ENCODE measurements at regions not wholly inside any gene's neighbourhood (a gene's known extent, or its start where the extent isn't known, plus 50 kb on each side); places are given as distances from the start of the nearest gene placed in this dataset.
"Not testable (repeated sequence)": the region's sequence is repeated elsewhere in the genome, so short reads cannot be mapped to it uniquely, and the experiment has no call there.

DNA sequence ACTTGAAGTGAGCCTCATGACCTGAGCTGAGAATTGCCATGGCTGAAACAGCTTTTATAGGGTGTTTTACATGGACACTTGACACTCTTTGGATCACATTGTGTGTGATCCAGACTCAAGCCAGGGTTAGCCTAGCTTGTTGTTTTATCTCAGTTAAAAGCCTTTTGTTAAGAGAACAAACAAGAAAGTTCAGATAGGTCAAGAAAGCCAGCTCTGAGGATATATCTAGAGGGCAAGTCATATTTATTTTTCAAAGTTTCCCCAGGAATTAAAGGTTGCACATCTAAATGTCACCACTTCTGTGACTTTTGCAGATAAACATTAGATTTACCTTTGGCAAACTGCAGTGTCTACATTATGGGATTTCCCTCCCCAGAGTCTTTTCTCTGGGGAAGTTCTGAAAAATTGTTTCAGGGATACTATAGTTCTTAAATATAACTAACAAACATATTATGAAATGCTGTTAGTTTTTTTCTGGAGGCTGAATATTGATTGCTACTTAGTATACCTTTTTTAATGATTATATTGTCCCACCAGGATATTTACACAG lies 134.5 kb downstream of the C9orf152 start:
- H3K27ac ChIP-seq = no peak overlapping the region
- no peak for DNase-seq (ENCODE audit: low read depth, low spot score)

DNA sequence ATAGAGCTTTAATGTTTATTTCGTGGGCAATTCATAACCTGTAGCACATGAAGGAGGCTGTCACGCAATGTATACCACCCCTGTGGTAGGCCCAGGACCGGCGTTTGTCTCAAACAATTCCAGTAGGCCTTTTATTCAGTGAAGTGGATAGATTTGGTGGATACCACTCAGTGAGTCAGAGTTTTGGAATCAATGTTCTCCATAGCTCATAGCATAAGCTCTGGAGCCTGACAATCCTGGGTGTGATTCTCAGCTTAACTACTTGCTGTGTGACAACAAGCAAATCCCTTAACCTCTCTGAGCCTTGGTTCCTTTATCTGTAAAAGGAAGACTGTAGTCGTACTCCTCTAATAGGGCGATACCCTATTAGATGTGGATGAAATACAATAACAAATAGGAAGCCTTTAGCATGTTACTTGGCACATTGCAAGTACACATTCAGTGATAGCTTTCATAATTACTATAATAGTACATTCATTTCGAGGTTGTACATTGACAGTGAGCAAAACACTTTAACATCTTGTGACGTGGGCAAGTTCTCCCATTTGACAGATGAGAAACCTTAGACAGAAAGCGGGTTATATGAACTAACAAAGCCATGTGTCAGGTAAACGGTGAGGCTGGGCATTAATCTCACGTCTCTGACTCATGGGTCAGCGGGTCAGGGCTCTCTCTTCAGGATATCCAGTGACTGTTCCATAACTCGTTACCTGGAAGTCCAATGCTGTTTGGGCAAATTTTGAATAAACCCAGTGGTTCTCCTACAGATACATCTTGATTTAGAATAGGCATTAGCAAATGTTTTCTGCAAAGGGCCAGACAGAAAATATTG lies 130.8 kb downstream of the C9orf152 start:
- H3K27ac ChIP-seq = no peak overlapping the region
- no peak for DNase-seq (ENCODE audit: low read depth, low spot score)

DNA sequence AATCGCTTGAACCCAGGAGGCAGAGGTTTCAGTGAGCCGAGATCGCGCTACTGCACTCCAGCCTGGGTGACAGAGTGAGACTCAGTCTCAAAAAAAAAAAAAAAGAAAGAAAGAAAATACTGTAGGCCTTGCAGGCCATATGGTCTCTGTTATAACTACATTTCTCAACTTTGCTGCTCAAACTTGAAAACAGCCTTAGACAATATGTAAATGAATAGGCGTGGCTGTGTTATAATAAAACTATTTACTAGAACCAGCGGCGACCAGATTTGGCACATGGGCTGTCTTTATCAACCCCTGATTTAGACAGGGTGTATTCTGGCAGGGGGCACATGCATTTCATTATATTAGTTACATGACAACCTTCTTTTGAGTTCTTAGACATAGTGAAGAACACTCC lies 130.0 kb downstream of the C9orf152 start:
- no peak overlapping the region for H3K27ac ChIP-seq
- no peak for DNase-seq (ENCODE audit: low read depth, low spot score)

DNA sequence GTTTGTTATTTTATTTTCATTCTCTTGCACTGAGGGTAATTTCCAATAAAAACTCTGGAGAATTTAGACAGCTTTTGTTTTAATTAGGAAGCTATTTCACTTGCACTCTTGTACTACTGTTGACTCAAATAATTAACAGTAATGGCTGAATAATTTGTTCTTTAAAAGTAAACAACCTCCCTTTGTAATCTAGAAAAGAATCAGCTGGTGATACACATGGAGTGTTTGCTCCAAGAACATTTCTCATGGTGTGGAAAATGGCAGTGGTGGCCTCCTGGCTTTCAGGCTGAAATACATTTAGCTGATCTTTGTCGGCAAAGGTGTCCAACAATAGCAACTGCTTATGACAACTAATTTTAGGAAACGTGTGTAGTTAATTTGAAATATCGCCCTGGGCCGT lies 129.4 kb downstream of the C9orf152 start:
- no peak for DNase-seq (ENCODE audit: low read depth, low spot score)
- no peak overlapping the region for H3K27ac ChIP-seq

DNA sequence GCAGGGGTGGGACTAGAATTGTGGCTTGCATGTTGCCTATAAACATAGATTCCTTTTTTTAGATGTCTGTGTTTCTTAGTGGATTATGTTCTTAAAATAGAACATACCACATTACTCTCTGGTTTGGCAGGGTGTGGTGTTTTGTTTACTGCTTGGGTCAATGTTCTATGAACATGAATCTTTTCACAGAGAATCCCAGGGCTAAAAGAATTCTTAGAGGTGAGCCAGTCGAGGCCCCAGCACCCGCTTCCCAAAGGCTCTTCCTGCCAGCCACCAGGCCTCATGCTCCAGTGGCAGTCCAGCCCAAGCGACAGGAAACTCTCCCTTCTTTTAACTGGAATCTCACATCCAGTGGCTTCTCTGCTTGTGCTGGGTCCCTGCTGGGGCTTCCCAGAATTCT lies 126.6 kb downstream of the C9orf152 start:
- no peak overlapping the region for H3K27ac ChIP-seq
- DNase-seq (ENCODE audit: low read depth, low spot score) = no peak

DNA sequence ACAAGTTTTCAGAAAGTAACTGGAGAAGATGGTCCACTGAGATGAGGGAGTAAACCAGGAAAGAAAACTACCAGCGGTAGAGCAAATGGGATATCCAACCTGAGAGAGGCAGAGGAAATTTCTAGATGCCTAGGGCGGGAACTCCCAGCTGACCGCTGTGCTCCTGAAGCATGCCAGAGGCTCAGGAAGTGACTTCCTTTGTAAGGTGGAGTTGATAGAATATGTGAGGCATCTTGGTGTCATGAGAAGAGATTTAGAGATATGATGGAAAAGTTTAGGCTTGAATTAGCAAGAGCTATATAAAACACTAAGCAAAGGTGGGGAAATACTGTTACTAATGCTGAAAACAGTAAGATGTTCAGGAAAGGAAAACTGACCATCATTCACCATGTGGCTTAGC lies 124.1 kb downstream of the C9orf152 start:
- peak overlapping the region; percentile 15 for H3K27ac ChIP-seq
- no peak for DNase-seq (ENCODE audit: low read depth, low spot score)

DNA sequence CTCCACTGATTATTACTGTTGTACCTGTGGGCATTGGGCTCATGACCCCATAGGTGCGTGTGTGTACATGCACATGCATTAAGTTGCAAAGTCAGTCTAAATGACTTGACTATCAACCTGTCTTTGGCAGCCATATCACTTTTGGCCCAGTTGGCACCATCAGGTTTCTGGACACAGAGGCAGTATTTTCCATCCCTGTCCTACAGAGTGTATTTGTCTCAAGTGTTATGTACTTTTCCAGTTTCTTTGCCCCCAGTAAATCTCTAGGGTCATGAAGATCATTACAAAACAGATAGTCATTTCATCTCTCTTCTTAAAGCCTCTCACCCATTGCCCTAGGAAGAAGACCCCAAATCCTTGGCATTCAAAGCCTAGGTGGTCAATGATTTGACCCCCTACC lies 121.4 kb downstream of the C9orf152 start:
- no peak for DNase-seq (ENCODE audit: low read depth, low spot score)
- H3K27ac ChIP-seq = no peak overlapping the region

DNA sequence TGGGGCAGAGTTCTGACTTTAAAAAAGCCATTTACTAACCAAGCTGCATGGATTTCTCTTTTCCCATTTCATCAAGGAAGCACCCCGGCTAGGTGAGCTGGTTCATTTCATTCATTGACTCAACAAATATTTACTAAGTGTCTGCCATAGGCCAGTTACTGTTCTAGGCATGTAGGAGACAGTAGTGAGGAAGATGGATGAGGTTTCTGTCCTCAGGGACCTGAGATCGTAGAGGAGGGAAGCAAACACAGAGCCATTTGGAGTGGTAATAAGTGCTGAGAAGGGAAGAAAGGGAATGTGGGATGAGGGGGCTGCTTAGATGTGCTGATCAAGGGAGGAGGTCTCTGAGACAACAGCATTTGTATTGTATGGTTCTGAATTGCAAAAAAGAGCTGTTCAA lies 120.4 kb downstream of the C9orf152 start:
- H3K27ac ChIP-seq = no peak overlapping the region
- no peak for DNase-seq (ENCODE audit: low read depth, low spot score)

DNA sequence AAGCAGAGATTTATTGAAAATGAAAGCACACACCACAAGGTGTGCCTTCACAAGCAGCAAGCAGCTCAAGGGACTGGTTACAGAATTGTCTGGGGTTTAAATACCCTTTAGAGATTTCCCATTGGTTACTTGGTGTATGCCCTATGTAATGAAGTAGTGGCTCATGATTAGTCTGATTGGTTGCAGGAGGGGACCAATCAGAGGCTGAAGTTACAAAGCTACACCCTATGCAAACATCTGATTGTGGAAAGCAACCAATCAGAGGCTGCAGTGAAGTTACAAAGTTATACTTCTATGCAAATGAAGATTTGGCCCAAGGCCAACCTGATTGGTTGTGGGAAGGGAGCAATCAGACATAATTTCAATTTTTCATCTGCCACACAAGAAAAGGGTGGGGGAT lies 119.9 kb downstream of the C9orf152 start:
- DNase-seq (ENCODE audit: low read depth, low spot score) = no peak
- no peak overlapping the region for H3K27ac ChIP-seq

DNA sequence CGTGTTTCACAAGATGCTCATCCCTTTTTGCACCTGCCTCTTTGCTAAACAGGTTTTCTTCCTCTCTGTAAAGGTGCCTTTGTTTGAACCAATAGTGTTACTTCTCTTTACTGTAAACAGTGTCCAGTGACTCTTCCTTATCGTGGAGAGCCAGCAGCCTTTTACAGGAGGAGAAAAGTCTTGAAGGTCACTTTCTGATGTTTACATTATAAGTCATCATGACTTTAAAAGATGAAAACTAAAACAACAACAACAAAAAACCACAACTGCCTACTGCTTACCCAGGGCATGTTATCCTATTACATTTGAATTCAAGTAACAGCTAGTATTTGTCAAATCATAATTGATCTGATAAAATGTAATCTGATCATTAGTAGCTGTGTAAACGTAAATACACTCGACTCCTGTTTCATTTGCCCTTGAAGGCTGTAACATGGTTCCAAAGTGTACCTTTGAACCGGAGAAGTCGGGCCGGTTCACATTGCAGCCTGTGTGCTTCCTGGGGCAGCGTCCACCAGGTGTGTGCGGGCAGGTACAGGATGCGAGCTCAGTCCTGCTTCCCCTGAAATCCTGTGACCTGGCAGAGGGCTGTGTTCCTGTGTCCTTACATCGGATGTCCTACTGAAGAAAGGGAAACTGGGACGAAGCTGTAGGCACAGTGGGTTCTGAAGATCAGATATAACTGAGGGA lies 118.1 kb downstream of the C9orf152 start:
- H3K27ac ChIP-seq = no peak overlapping the region

DNA sequence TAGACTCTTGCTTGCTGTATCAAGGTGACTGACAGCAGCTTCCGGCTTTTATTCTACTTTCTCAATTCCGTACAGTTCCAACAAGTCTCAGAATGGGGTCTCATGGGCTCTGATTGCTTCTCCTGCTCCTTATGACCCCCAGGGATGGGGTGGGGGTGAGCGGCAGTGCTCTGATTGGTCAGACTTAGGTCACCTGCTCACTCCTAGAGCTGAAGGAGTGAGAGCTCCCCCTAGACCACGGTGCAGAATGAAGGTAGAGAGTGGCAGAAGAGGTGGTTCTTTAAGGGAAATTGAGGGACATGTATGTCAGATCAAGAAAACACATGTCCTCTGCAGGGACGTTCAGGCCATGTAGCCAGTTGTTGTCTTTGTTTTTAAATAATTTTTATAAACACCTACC lies 115.2 kb downstream of the C9orf152 start:
- DNase-seq (ENCODE audit: low read depth, low spot score) = no peak
- H3K27ac ChIP-seq = no peak overlapping the region

More for the DNA sequence above, 118.1 kb downstream of the C9orf152 start:
- peak; percentile 24 for DNase-seq (ENCODE audit: low read depth, low spot score)

DNA sequence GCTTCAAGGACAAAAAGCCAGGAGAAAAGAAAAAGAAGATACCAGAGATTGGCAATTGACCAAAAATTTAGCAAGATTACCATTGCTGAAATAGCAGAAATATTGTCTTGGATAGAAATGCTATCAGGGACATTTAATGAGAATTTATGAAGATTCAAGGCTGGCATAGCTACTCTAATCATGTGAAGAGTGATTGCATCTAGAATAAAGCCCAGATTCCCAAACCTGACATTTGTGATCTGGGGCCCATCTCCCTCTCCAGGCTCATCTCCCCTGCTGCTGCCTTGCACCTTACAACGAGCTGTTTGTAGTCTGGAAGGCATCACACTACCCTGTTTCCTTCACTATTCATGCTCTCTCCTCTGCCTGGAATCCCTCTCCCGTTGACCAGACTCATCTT lies 114.5 kb downstream of the C9orf152 start:
- DNase-seq (ENCODE audit: low read depth, low spot score) = no peak
- H3K27ac ChIP-seq = no peak overlapping the region

DNA sequence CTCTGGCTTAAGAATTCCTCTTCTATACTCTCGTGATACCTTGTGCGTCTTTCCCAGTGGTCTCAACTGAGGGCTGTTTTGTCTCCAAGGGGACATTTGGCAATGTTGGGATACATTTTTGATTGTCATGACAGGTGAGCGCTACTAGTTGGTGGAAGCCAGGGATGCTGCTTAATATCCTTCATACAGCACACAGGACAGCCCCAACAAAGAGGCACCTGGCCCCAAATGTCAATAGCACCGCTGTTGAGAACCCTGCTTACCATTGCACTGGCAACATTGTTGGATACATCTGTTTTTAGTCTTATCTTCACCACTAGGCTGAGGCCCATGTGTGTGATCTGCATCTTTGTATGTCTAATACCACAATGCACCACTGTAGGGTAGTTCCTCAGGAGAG lies 114.1 kb downstream of the C9orf152 start:
- DNase-seq (ENCODE audit: low read depth, low spot score) = no peak
- H3K27ac ChIP-seq = no peak overlapping the region

DNA sequence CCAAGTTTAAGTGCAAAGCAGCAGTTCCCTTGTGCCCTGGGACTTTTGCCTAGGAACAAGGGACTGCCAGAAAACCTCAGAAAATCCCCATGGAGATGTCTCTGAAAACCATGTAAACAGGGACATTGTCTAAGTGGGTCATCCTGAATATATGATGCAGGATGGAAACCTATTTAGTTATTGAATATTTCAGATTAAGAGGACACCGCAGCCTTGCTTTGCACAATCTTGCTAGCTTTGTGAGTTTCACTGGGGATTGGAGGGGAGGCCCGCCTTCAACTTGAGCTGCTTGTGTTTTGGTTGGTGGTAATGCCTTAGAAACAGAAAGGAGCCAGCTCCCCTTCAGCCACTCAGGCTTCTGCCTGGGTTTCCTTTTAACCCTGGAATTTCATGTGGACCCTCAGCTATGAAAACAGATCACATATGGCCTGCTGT lies 112.8 kb downstream of the C9orf152 start:
- DNase-seq (ENCODE audit: low read depth, low spot score) = no peak
- peak overlapping the region; percentile 9 for H3K27ac ChIP-seq

DNA sequence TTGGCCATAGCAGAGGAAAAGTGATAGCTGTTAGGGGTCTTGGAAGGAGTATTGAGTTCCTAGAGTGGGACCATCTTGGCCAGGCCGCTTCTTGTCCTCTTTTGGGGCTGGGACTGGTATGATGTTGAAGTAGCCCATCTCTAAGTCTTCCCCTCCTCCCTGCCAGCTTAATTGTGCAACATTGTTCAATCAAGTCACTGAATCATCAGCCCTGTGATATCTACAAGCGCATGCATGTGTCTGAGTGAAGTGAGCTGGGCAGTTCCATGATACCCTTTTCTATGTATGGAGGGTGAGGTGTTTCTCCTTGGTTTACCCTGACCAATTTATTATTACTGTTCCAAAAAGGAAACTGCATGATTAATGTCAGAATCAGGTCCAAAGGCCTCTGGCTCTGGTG lies 112.2 kb downstream of the C9orf152 start:
- peak overlapping the region; percentile 9 for H3K27ac ChIP-seq
- DNase-seq (ENCODE audit: low read depth, low spot score) = peak; percentile 67

DNA sequence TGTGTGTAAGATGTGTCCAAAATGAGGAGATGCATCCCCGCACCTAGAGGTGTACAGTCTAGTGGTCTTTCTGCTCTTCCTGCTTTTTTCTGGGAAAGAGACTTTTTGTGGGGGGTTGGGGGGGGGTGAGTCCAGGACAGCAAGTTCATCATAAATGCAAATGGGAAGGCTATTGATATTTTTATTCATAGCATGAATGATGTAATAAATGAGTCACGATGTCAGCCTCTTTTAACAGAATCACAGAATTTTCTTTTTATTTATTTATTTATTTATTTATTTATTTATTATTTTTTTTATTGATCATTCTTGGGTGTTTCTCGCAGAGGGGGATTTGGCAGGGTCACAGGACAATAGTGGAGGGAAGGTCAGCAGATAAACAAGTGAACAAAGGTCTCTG lies 111.3 kb downstream of the C9orf152 start:
- not testable (repeated sequence) for H3K27ac ChIP-seq

DNA sequence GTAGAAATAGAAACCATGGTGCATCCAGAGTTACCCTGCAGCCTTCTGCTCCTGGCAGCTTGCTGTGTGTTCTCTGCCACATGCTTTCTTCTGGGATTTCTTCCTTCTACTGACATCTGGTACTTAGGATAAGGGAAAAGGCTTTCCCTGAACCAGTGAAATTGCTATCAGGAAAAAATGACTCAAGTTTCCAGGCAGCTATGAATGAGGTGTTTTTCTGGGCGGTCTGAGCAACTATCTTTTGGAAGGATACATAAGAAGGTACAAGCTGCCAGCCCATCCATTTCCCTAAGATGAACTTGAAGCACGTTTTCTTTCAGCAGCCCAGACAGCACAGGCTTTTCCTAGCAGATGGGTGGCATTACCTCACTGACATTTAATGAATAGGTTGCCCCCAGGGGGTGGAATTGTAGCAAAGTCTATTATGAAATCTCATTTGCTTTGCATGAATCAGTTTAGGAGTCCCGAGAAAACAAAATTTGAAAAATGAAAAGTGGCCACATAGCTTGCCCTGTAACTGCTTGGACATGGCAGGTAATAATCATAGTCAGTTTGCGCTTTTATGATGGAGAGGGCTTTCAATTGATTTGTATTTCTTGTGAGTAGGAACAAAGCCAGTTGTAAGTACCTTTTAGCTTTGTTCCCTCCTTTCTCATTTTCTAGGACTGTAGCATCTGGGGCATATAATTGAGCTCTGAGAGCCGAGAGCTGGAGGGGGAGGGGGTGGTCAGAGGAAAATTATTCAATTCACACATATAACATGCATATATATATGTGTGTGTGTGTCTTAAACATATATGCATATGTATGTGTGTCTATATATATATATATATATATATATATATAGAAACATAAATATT lies 108.5 kb downstream of the C9orf152 start:
- no peak for DNase-seq (ENCODE audit: low read depth, low spot score)
- no peak overlapping the region for H3K27ac ChIP-seq

More for the DNA sequence above, 111.3 kb downstream of the C9orf152 start:
- DNase-seq (ENCODE audit: low read depth, low spot score) = not testable (repeated sequence)

DNA sequence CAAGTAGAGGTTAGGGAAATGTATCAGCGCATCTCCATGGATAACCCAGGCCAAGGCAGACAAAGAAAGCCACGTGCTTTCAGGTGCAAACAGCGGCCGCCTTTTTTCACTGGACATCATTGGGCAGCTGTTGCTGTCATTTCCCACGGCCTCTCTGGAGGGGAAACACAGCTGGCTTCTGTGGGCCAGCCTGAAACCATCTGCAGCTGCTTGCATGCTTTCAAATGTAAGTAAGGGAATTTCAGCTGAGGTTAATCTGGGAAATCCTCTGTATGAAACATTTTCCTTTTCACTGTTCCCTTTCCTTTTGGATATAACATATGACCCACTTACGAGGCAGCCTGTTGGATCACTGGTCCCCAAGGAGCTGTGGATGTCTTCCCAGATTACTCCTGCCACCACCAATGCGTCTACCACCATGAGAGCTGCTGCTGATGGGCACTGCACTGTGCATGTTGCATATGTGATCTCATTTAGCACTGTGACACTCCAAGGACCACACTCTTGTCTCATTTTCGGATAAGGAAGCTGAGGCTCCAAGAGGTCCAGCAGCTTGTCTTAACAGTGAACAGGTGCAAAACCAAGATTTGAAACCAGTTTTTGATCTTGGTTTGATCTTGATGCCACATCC lies 106.3 kb downstream of the C9orf152 start:
- no peak overlapping the region for H3K27ac ChIP-seq

DNA sequence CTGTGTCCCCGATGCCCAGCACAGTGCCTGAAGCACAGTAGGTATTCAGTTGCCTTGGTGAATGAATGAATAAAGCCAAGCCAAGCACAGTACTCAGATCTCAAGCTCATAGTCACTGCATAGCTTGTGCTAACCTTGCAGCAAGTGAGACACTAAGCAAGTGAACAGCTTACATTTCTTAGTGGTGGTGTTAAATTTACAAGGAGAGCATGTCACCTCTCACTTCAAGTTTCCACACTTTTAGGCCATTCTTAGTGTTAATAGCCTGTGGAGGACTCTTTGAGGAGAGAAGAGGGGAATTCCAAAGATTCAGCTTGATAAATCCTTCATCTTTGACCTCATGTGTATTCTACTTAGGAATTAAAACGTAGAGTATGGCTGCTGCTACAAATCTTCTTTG lies 104.7 kb downstream of the C9orf152 start:
- H3K27ac ChIP-seq = no peak overlapping the region

More for the DNA sequence above, 106.3 kb downstream of the C9orf152 start:
- DNase-seq (ENCODE audit: low read depth, low spot score) = no peak

DNA sequence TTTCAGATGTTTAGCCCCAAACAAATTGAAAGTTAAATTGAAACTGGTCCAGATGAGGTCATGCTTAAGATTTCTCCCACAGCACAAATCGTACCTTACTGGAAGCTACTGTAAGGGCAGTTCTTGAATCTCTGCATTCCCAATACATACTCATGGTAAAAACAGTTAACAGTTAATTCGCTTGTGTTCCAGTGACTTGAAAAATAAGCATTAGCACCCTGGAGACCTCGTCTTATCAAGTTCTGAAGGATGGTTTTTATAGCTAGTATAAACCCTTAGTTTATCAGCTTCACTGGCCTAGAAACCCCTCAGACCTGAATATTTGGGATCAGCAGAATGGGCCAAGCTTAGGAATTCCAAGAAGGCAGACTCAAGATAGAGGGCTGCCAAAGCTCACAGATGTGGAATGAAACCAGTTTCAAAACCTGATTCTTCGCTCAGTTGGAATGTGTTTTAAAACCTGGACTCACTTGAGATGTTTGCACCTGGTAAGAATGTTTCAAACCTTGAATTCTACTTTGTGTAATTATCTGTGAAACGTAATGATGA lies 103.6 kb downstream of the C9orf152 start:
- no peak overlapping the region for H3K27ac ChIP-seq
- no peak for DNase-seq (ENCODE audit: low read depth, low spot score)

More for the DNA sequence above, 104.7 kb downstream of the C9orf152 start:
- DNase-seq (ENCODE audit: low read depth, low spot score) = no peak
